Erythroblast (primary cell): ENCODE measurements at regions not wholly inside any gene's neighbourhood (a gene's known extent, or its start where the extent isn't known, plus 50 kb on each side); places are given as distances from the start of the nearest gene placed in this dataset.

Source experiments
- DNase-seq, 2 experiments: peaks; one replicate each; lab custom pipeline; 2025; lab: John Stamatoyannopoulos, UW
- GATA1 ChIP-seq: IDR thresholded peaks from 2 replicates; pipeline ENCODE4 v1.6.1; 2011; ENCODE audit warnings: low read depth, mild to moderate bottlenecking, control low read depth, low read length, moderate library complexity
- POLR2A ChIP-seq: IDR thresholded peaks from 2 replicates; pipeline ENCODE4 v1.6.1; 2011; ENCODE audit warnings: mild to moderate bottlenecking, low read length

DNA sequence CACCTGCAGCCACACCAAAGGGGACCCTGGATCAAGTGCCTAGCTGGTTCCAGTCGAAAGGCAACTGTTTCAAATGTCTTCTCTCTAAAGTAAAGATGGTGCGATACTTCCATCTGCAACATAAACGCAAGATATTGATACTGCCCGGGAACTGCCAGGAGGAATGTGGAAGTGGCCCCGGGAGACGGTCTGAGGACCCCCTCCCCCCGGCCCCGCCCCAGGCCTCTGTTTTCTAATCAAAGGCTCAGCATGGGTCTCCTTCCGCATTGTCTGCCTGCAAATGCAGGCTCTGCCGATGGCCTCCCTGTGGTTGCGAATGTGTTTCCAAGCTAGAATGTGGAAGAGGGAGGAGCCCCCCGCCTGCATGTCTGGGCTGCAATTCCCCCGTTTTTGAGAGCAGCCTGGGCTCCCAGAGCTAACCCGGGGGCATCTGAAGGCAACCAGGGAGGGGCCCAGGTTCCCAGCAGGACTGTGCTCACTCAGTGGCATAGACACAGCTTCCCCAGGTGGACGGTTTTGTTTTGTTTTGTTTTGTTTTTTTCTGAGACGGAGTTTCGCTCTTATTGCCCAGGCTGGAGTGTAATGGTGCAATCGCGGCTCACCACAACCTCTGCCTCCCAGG lies 223.9 kb upstream of the PPP2R2D start:
- no peak for TF ChIP-seq POLR2A
- no peak for DNase-seq

DNA sequence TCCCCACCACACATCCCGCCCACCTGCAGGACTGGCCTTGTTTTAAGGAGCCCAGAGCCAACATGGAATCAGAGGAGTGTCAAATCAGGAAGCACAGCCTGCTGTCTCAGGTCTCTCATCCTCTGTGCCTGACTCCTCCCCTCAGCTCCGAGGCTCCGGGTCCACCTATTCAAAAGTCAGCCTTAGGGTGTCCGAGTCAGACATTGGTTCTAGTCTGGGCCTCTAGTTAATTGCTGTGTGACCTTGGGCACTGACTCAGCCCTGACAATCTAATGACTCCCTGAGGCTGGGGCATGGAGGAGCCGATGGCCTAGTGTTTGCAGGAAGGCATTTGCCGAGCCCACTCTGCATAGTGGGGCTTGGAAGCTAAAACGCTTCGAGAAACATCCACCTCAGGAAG lies 223.1 kb upstream of the PPP2R2D start:
- no peak for DNase-seq
- TF ChIP-seq POLR2A: no peak
- no peak for TF ChIP-seq GATA1

DNA sequence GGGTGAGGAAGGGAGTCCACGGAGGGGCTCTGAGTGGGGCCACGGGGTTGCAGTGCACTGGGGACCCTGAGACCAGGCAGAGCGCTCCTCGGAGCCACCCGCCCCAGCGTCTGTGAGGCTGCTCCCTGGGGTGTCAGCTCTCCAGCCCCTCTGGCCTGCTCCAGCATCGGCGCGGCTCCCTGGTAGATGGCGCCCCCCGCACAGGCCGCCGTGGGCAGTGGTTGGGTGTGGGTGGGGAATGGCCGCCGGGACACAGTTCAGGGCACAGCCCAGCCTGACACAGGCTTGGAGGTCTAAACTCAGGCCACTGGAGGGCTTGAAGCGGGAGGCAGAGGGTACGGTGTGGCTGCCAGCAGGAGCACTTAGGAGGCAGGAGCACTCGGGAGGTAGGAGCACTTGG lies 222.6 kb upstream of the PPP2R2D start:
- no peak for TF ChIP-seq GATA1
- TF ChIP-seq POLR2A: no peak
- no peak for DNase-seq

DNA sequence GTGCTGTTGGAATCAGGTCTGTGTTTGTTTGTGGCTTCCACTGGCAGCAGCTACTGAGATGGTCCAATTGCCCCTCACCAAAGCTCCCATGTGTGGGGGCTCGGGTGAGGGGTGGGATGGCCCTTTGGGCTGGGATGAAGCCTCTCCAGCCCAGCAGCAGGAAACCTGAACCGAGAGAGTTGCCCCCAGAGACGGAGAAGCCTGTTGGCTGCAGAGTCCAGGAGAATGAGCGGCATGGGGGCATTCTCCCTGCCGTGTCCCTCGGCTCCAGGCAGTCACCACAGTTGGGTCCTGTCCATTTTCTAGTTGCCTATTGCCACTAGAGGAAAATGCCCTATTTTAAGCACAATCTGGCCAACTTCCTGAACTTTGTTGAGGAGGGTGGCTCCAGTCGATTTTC lies 222.2 kb upstream of the PPP2R2D start:
- TF ChIP-seq GATA1: no peak
- TF ChIP-seq POLR2A: no peak
- DNase-seq: no peak

DNA sequence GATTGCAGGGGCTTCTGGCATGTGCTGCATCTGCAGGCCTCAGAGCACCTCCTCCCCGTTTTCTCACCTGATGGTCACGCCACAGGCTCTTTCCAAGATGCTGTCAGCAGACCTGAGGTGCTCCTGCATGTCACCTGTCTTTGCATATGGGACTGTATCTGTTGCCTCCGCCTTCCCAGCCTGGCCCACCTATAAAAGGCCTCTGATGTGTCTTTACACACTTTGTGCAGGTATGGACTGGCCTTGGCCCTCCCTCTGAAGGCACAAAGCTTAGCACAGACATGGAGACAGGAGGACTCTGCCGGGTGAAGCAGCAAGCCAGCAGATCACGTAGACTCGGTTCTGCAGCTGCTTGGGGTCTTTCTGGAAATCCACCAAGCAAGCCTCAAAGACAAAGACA lies 220.9 kb upstream of the PPP2R2D start:
- DNase-seq: no peak
- TF ChIP-seq POLR2A (no peak), GATA1 (no peak)

DNA sequence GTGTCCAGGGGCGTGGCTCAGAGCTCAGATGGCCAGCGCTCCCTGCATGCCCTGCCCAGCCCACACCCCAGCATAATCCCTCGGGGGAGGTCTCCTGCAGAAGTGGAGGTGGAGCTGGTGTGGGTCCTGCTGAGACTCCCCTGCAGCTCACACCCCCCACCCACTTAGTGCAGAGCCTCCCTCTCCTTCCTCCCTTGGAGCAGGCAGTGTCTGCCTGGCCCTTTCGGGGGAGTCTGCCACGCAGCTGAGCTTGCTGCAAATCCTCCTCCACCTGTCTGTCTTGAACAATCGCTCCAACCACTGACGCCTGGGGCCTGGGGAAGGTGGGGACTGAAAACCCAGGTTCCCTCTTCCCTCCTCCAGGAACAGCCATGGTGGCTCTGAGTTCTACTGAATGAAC lies 219.7 kb upstream of the PPP2R2D start:
- TF ChIP-seq GATA1: no peak
- TF ChIP-seq POLR2A: no peak
- DNase-seq: no peak

DNA sequence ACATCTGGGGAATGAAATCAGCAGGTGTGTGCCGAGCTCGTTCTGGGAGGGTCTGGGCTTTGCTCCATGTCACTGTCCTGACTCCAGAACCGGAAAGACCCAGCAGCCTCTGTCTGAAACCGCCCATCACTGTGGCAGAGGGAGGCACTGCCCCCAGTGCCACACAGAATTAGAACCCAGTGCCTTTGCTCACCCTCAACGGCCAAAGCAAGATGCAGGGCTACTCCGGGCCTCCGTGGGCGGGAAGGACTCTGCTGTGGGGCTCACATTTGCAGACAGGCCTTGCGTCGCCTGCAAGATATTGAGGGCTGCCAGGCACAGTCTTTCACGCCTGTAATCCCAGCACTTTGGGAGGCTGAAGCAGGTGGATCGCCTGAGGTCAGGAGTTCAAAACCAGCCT lies 219.2 kb upstream of the PPP2R2D start:
- no peak for DNase-seq
- TF ChIP-seq GATA1: no peak
- no peak for TF ChIP-seq POLR2A

DNA sequence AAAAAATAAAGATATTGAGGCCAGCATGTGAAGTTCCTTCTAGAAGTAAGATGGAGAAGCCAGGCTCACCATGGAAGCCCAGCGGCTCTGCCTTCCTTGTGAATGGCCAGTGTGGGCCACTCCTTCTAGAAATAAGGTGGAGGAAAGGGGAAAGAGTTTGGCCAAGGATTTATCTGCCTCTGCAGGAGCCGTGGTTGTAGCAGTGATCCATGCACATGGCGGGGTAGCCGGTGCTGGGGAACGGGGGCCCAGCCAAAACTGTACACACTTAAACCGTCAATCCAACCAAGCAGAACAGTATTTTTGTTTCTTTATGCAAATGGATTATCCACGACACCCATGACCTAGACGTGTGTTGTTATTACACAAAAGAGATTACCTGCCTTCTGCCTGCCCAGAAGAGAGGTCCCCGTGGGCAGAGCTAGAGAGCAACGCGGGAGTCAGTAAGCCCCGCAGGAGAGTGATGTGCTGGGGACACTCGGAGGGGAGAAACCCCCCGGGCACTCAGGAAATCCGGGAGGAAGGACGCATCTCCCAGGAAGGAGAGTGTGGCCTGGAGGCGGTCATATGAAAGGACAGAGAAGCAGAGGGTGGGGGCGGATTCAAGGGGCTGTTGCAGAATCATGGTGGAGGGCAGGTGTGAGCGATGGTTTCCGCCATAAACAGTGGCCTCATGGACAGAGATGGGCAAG lies 218.4 kb upstream of the PPP2R2D start:
- no peak for DNase-seq
- TF ChIP-seq GATA1: no peak
- no peak for TF ChIP-seq POLR2A

DNA sequence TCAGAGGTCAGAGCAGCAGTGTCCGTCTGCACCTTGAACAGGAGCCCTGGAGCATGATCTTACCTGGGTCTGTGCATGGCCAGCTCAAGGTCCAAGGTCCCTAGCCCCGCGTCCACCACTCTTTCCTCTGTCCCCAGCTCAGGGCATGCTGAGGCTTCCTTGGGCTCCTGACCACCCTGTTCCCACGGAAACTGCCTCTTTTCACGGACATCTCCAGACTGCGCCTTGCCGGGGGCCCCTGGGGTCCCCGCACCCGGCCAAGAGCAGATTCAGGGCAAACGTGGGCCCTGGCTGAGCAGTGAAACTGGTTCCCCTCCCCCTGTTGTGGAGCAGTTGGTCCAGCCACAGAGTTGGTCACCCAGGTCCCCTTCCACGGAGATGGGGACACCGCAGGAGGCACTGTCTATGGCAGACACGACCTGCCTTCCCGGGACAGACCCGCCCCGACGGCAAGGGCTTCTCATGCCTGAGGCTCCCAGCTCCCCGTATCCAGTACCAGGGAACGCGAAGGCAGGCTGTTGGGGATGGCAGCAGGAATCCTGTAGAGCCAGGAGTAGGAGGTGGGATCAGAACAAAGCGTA lies 217.4 kb upstream of the PPP2R2D start:
- TF ChIP-seq GATA1 (no peak), POLR2A (no peak)
- no peak for DNase-seq

DNA sequence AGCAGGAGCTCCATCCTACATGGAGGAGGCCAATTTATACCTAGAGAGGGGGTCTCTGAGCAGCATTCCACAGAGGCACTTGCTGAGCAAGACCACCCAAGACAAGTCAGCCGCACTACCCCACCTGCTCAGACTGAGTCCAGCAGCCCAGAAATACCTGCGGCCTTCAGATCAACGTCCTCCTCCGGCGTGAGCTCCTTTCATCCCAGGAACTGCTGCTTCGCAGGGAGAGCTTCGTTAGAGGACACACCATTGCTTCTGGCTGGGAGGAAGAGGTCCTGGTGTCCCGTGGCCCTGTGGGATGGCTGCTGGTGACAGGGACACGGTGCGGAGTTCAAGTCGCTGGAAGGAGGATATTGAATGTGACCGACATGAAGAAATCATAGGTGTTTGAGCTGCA lies 216.9 kb upstream of the PPP2R2D start:
- TF ChIP-seq POLR2A (no peak), GATA1 (no peak)
- no peak for DNase-seq

DNA sequence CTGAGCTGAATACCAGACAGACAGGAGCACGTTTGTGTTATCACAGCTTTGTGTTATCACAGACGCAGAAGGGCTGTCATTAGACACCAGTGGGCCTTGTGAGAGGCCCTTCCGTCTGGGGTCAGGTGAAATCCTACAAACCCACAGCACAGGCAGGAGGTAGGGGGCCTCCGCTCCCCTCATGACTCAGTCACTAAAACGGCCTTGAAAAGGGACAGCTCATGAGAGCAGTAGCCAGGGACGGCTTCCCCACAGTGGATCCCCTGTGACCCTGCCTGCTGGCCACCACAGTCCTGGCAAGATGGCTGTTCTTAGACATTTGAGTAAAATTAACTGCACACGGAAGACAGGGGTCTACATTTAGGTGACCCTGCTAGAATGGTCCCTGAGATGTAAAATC lies 215.8 kb upstream of the PPP2R2D start:
- no peak for TF ChIP-seq GATA1
- TF ChIP-seq POLR2A: no peak

DNA sequence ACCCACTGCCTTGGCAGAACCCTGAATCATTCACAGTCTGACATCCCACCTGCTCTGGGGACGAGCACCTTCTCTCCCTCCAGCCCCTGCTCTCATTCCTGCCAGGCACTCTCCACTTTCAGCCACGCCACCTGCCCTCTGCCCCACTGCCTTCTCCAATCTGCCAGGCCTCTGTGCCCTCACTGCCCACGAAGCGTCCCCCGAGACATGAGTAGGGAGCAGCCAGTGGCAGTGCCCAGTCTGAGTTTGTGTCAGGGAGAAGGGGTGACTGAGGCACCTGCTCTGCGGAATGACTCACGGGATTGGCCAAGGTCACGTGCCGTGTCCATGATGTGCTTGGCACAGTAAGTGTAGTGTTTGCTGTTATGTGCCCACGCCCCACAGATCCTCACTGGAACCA lies 215.2 kb upstream of the PPP2R2D start:
- no peak for TF ChIP-seq POLR2A
- TF ChIP-seq GATA1: no peak

More for the DNA sequence above, 215.8 kb upstream of the PPP2R2D start:
- no peak for DNase-seq

DNA sequence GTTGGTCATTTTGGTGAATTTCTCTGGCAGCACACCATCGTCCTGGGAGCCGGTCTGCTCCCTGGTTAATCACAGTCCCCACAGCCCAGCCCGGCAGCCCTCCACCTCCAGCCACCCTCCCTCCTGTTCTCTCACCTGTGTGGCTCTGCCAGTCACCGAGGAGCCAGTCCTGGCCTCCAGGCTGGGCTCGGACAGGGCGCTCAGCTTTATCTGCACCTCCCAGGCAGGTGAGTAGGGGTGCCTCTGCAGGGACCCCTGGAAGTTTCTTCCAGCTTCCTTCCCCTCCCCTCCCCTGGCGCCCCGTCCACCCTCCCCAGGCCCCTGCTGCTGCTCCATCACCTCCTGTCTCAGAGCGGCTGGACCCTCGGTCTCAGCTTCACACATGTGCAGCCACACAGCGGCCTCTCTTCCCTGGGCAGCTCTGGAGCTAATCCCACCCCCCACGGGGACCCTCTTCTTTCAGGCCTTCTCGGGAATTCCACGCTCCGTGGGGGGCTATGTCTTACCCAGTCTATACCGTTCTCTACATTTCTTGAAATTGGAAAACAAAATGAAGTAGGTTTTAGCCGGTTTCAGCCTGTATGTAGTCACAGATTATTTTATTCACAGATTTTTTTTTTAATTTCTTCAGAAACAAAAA lies 213.9 kb upstream of the PPP2R2D start:
- TF ChIP-seq POLR2A (no peak), GATA1 (no peak)
- DNase-seq: no peak

More for the DNA sequence above, 215.2 kb upstream of the PPP2R2D start:
- DNase-seq: no peak

DNA sequence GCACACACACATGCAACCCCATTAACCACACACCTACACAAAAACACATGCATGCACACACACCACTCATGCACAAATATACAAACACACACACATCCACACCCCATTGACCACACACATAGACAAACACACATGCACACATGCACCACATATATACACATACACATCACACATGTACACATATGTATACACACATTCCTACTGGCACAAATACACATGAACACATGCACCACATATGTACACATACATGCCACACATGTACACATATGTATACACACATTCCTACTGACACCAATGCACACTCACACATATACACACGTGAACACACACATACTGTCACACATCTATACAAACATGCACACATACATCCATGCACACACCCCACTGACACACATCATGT lies 212.5 kb upstream of the PPP2R2D start:
- TF ChIP-seq GATA1: no peak
- TF ChIP-seq POLR2A: no peak
- DNase-seq: no peak
